ENCODE measurements at regions not wholly inside any gene's neighbourhood (a gene's known extent, or its start where the extent isn't known, plus 50 kb on each side); places are given as distances from the start of the nearest gene placed in this dataset.

- no peak for DNase-seq (ENCODE audit: low read depth in 1 of 2, low spot score in 1 of 2)
- H3K4me3 ChIP-seq = no peak overlapping the region
- no peak for TF ChIP-seq CTCF (IDR thresholded peaks at IDR 0.05; ENCODE audit: low read depth, low read length)
- no peak overlapping the region for H3K27ac ChIP-seq
- no peaks in the 10 kb centered on the region for H3K27me3 ChIP-seq
- no peaks in the 10 kb centered on the region for H3K9me3 ChIP-seq (ENCODE audit: low read depth)
- no peaks in the 10 kb centered on the region for H3K36me3 ChIP-seq
- no peaks in the 10 kb centered on the region for H3K4me1 ChIP-seq (ENCODE audit: low read depth)
Observed at GRCh38 chr1:229781453-229781852, 155.4 kb downstream of the URB2 start.

GRCh38 chr1:229782469-229782868 is 156.4 kb downstream of the URB2 start:
- no peak for TF ChIP-seq CTCF (IDR thresholded peaks at IDR 0.05; ENCODE audit: low read depth, low read length)
- Histone ChIP-seq H3K27ac (no peak overlapping the region), H3K27me3 (no peaks in the 10 kb centered on the region), H3K4me3 (no peak overlapping the region), H3K36me3 (no peaks in the 10 kb centered on the region), H3K9me3 (ENCODE audit: low read depth) (no peaks in the 10 kb centered on the region), H3K4me1 (ENCODE audit: low read depth) (no peaks in the 10 kb centered on the region)
- DNase-seq (ENCODE audit: low read depth in 1 of 2, low spot score in 1 of 2) = no peak

- TF ChIP-seq CTCF (IDR thresholded peaks at IDR 0.05; ENCODE audit: low read depth, low read length) = no peak
- Histone ChIP-seq H3K4me1 (ENCODE audit: low read depth) (no peaks in the 10 kb centered on the region), H3K36me3 (no peaks in the 10 kb centered on the region), H3K9me3 (ENCODE audit: low read depth) (no peaks in the 10 kb centered on the region), H3K27ac (no peak overlapping the region), H3K27me3 (no peaks in the 10 kb centered on the region), H3K4me3 (no peak overlapping the region)
- DNase-seq (ENCODE audit: low read depth in 1 of 2, low spot score in 1 of 2) = no peak
Observed at GRCh38 chr1:229784834-229785233, 158.8 kb downstream of the URB2 start.

- Histone ChIP-seq H3K9me3 (ENCODE audit: low read depth) (no peaks in the 10 kb centered on the region), H3K4me1 (ENCODE audit: low read depth) (no peaks in the 10 kb centered on the region), H3K27me3 (no peaks in the 10 kb centered on the region), H3K27ac (no peak overlapping the region), H3K36me3 (no peaks in the 10 kb centered on the region), H3K4me3 (no peak overlapping the region)
- peak in 1 of 2 donors; percentile 73 for DNase-seq (ENCODE audit: low read depth in 1 of 2, low spot score in 1 of 2)
- no peak for TF ChIP-seq CTCF (IDR thresholded peaks at IDR 0.05; ENCODE audit: low read depth, low read length)
Observed at GRCh38 chr1:229786974-229787610, 161.0 kb downstream of the URB2 start.

GRCh38 chr1:229788004-229788403 is 162.0 kb downstream of the URB2 start:
- H3K4me3 ChIP-seq = no peak overlapping the region
- H3K27ac ChIP-seq = no peak overlapping the region
- H3K4me1 ChIP-seq (ENCODE audit: low read depth) = no peaks in the 10 kb centered on the region
- no peaks in the 10 kb centered on the region for H3K36me3 ChIP-seq
- TF ChIP-seq CTCF (IDR thresholded peaks at IDR 0.05; ENCODE audit: low read depth, low read length) = no peak
- H3K27me3 ChIP-seq = no peaks in the 10 kb centered on the region
- DNase-seq (ENCODE audit: low read depth in 1 of 2, low spot score in 1 of 2) = no peak
- H3K9me3 ChIP-seq (ENCODE audit: low read depth) = no peaks in the 10 kb centered on the region
